Mesenteric fat pad (tissue), 1 donor: ENCODE measurements at regions not wholly inside any gene's neighbourhood (a gene's known extent, or its start where the extent isn't known, plus 50 kb on each side); places are given as distances from the start of the nearest gene placed in this dataset.

Experiments used
- DNase-seq: peaks from one replicate; pipeline ENCODE4 v3.0.0-alpha.2; 2020; ENCODE audit warnings: low spot score
- donor health status: DM: yes; HTN: yes; CAD: no.

DNA sequence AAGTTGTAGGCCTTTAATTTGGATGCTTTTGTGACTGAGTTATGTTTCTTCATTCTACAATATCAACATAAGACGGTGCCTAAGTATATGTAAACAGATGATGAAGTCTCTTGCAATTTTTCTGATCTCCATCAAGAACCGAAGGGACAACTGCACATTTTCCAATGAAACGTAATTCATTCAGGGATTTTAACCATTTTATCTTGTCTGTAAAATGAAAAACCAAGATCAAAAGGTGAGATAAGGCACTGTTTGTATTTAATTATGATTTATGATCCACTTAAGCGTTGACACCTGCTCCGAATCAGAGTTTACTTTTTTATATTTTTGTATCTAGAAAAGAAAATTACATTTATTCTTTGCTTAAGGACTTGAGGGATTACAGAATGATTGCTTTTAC lies 556.8 kb upstream of the ARGLU1 start:
- no peak for DNase-seq

DNA sequence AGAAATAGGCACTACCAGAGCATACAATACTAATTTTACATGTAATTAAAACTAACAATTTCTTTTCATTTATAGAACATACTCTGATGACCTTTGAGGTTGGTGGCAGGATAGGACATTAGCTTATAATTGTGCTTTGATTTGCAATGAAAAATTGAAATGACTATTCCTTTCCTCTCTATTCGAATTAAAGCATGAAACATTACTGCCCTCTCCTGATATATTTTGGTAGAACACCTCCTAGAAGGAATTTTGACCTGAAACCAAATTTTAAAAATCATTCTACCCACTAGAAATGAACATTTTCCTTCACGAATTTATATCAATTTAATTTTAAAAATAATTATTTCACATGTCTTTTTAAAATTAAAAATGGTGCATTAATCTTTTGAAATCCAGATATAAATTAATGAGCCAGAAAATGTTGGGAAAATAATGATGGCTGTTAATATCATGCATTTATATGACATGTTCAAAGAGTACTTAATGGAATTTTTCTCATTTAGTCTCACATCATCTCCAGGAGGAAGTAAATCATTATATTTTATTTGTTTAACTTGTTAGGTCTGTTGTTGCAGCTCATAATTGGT lies 556.3 kb upstream of the ARGLU1 start:
- DNase-seq = no peak

DNA sequence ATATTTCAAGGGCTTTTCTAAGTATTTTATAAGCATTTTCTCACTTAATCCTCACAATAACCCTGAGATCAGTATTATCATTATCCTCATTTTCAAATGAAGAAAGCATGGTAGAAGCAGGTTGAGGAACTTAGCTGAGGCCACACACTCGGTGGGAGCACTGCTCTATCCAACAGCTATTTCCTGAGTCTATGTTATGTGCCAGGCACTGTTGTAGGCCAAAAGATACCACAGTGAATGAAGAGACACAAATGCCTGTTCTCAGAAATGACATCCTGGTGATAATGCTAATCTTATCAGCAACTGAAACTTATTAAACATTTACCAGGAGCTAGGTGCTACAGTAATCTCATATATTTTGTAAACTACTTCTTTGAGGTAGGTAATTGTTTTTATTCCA lies 553.9 kb upstream of the ARGLU1 start:
- no peak for DNase-seq

DNA sequence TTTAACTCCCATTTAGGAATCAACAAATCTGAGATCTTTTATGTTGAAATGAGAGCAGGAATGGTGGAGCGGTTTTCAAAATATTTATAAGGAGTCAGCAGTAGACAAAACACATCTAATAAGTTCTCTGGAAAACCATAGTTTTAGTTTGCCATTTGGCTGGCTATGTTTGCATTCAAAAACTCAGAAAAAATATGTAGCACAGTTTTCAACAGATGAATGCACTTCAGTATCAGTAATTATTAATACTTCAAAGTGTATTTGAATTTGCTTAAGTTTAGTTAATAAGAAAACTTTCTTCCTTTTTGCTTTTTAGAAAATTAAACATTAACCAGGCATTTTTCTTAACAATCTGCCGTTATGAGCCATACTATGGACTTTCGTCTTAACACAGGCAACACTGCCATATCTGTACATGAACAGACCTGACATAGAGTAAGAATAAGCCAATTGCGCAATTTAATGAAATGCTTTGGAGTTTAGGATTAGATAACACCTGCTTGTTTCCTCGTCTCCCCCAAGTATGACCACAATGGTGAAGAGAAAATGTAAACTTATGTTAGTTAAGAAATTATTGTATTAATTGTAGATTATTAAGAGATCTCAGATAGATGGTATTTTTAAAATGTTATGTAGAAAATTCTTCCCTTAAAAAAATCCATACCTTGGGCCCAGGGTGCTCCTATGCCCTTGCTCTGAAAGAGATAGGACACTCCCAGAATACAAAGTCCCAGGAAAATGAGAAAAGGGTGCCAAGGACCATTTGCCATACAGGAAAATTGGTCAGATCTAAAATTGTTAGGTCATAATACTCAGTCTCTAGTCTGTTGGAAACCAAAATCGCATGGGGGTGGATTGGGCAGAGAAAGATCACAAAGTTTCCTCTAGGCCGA lies 552.3 kb upstream of the ARGLU1 start:
- no peak for DNase-seq

DNA sequence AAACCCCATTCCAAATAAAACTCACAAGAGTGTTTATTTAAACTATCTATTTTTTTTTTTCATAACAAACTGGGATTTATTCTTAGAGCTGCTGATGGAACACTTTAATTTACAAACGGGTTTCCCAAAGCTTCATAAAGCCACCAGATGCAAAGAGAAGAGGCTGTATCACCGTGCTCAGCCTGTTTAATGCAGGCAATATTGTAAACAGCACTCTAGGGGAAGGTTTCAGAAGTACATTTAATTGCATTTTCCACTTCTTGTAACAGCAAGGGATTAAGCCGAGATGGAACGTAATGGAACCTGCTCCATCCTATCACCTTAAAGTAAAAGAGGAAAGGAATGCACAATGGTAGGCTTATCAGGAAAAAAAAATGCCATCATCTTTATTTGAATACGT lies 550.6 kb upstream of the ARGLU1 start:
- no peak for DNase-seq

DNA sequence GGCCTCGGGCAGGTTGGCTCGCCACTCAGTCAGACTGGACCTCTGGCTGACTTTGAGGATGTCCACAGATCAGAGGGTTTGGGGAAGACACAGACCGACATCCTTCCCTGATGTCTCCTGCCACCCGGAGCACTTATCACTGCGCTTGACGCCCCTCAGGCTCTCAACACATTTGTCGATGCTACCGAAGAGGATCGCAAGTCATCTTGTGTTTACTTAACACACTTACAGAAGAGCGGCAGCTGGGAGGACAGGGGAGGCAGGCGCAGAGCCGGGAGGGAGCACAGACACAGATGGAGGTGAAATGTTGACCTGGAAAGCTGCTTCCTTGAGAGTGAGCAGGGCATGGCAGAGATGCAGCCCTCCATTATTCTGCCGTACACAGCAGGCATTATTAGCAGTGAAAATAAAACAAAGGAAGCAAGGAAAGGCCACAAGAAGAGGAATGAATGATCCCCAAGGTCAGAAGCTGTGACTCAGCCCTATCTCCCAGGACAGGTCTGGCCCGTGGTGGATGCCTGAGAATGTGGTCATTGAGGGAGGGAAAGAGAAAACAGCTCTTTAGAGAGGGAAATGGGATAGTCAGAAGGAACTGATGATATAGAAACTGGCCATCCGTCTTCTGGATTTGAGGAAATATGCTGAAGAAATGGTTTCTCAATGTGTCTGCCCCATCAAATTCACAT lies 549.5 kb upstream of the ARGLU1 start:
- DNase-seq = no peak

DNA sequence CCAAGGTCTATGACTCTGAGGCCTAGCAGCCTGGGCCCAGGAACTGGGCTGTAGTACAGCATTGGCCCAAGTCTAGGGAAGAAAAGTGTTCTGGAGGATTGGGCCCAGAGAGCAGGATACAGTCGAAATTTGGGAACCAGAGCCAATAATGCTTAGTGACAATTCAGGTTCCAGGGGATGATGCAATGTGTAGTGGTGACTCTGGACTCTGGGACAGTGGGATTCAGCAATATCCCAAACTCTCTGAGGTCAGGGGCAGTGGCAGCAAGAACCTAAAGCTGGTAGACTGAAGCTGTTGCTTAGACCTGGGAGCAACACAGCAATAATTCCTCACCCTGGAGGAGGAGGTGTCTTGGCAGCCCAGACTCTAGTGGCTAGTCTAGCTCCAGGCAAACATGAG lies 545.5 kb upstream of the ARGLU1 start:
- no peak for DNase-seq

DNA sequence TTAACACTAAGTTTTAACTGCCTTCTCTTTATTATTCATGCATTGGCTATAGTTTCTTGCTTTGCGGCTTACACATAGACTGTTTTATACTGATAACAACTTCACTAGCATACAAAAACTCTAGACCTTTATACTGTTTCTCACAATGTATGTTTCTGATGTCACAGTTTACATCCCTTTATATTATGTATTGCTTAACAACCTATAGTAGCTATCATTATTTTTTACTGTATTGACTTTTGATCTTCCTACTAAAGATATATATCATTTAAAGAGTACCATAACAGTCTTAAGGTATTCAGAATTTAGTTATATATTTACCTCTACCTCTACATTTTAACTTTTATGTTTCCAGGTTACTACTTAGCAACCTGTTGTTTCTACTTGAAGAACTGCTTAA lies 543.3 kb upstream of the ARGLU1 start:
- no peak for DNase-seq

DNA sequence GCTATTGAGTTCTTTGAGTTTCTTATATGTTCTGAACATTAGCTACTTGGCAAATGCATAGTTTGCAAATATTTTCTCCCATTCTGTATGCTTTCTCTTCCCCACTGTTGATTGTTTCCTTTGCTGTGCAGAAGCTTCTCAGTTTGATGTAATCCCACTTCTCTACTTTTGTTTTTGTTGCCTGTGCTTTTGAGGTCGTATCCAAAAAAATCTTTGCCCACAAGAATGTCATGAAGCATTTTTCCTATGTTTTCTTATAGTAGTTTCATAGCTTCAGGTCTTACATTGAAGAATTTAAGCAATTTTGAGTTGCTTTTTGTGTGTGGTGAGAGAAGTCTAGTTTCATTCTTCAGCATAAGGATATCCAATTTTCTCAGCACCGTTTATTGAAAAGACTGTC lies 536.7 kb upstream of the ARGLU1 start:
- DNase-seq = no peak

DNA sequence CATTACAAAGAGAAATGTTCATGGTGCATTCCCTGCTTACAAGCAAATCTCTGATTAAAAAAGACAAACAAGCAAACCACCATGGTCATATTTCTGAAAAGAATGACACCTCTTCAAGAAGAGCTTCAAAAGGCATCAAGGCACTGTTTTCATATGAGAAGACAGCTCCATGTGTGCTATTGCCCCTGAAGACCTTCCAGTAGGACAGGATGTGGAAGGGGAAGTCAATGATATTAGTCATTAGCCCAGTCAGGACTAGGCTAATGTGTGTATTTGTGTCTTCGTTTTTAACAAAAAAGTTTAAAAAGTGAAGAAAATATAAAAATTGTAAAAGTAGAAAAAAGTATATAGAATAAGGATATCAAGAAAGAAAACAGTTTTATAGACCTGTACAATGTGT lies 534.7 kb upstream of the ARGLU1 start:
- no peak for DNase-seq

DNA sequence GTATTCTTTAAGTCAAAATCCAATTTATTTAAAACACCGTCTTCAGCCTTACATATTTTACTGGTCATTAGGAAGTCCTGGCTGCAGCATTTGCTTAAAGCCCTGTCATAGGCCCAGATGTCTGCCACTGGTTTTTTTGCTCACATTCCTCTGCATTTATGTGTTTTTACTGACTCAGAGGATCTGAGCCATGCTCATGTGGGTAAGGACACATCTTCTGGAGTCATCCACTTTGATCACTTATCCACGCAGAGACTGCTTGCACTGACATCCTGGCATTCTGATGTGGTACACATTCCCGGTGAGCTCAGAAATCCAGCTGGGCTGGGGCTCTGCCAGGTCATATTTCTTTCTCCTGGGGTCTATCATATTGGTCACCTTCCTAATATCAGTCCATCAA lies 531.7 kb upstream of the ARGLU1 start:
- no peak for DNase-seq

DNA sequence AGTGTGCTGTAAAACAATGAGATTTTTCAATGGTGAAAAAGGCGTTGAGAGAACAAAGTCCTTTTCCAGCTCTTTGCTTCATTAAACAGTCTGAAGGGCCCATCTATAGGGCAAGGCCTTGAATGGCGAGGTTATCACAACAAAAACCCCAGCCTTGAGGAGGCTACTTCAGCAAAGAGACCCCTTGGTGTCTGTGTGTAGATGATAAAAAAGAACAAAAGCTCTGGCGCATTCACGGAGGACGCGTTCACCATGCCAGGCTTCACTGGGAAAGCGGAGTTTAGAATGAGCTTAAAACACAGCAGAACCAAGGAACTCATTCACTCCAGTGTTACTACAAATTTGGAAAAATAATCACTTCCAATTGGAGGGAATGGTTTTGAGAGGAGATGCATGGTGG lies 530.0 kb upstream of the ARGLU1 start:
- DNase-seq = no peak

DNA sequence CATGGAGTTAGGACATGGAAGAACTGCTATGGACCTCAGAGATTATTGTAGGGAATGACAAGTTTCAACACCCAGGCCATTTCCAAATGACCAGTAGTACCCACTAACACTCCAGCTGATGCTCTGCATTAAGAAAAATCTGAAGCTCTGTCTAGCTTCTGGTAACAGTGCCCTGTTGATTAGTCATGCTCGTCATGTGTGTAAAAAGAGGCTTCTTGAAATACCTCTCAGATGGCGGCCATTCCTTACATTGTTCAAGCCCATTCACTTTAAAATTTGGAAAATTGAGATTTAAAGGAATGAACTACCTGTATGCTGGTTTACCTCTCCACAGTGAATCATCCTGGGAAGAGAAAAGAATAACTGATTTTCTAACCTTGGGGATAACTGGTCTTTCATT lies 527.9 kb upstream of the ARGLU1 start:
- DNase-seq = no peak

DNA sequence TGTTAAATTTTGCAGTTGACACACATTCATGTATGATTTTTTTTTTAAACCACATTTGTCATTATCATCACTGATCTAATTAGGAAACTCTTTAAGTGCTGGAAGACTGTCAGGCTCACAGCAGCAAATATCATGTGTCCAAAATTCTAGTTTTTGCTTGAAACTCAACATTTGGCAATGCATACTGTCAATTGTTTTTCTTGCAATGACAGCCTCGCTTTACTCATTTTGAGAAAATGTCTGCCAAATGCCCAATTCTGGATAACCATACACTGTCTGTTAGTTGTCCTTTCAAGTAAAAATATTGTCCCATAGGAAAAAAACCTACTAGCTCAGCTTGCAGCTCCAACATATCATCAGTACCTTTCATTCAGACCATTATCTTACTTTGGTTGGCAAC lies 523.9 kb upstream of the ARGLU1 start:
- no peak for DNase-seq

DNA sequence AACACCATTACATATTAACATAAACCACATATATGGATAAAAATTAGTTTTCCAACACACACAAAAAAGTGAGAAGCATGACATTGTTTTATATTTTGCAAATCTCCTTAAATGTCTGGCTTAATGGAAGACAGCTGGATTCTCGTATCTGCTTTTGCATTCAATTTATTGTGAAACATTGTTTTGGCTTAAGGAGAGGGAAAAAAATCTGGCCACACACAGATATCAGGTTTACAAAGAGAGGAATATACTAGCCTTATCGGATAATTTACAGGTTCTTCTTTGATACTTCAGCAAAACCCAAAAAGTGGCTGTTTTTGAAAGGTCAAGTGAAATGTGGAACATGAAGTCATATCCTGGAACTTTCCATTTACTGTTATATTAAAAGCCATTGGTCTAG lies 523.5 kb upstream of the ARGLU1 start:
- DNase-seq = no peak

DNA sequence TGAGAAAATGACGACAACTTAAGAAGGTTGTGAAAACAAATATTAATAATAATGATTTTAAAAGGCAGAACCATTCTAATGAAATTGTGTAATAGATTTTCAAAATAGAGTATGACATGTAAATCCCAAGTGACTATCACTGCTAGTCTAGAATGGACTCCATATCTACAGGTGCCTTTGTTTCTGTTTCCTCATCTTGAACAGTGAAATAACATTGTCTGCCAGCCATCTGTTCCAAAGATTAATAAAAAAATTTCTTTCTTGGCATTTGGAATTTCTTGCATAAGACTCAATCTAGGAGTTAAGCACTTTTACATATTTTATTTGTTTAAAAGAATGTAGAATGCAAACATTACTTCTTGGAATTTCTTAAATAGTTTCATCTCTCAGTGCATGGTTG lies 520.1 kb upstream of the ARGLU1 start:
- DNase-seq = no peak

DNA sequence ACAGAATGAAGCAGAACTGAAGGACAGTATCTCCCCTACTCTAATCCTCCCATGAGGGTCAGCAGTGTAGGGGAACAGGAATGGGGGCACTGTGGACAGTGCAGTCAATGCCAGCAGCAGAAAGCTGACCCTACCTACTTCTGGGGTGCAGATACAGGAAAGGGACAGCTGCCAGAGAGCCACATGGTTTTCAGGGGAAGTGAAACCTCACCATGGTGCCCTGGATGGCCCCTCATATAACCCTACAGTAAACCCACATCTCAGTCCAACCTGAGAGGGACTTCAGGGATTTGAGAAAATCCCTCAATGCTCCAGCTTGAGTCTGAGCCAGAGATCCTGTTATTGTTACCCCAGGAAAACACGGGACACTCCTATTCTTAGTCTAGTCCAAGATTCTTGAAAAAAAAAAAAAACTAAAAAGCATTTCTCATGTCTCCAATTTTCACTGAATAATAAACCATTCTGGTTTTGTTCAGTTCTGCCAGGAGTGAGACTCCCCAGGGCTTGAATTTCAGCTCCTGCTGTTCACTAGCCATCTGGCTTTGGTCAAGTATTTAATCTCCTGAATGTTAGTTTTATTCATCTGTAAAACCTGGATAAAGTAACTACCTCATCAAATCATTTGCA lies 511.6 kb upstream of the ARGLU1 start:
- no peak for DNase-seq

DNA sequence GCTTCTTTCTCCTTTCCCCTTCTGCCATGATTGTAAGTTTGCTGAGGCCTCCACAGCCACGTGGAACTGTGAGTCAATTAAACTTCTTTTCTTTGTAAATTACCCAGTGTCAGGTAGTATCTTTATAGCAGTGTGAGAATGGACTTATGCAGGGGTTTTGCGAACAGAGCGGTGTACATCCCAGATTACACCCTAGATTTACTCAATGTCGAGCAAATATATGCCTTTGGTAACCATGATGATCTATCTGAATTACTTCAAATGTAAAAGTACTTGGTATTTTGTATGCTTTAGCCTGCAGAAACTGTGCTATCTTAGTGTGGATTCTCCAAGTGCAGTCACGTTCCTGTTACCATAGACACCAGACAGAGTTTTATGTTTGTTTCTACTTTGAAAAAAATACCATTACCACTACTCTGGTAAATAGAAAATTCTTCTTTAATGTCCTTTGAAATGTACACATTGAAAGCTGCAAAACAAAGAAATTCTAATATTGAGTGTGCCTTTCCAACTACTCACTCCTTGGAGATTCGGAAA lies 510.4 kb upstream of the ARGLU1 start:
- no peak for DNase-seq

DNA sequence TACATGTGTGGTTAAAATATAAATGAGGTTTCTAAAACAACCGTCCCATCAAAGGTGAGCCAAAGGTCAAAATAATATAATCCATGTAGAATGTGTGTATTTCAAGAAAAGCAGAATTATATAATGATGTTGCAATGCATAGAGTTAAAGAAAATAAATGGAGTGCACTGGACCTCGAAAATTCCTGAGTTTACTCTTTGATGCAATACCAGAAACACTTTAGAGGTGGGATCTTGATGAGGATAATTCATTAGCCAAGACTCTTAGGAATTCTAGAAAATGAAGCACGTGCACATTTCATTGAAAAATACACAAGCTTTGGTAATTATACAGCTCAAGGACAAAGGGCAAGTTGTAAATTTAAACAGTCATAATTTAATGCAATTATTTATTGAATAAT lies 508.9 kb upstream of the ARGLU1 start:
- no peak for DNase-seq

DNA sequence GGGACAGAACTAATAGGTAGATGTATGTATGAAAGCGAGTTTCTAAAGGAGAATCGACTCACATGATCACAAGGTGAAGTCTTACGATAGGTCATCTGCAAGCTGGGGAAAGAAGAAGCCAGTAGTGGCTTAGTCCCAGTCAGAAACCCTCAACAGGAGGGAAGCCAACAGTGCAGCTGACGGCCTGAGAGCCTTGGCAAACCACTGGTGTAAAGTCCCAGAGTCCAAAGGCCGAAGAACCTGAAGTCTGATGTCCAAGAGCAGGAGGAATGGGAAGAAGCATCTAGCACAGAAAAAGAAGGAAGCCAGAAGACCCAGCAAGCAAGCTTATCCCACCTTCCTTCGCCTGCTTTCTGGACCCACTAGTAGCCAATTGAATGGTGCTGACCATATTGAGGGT lies 507.6 kb upstream of the ARGLU1 start:
- no peak for DNase-seq

DNA sequence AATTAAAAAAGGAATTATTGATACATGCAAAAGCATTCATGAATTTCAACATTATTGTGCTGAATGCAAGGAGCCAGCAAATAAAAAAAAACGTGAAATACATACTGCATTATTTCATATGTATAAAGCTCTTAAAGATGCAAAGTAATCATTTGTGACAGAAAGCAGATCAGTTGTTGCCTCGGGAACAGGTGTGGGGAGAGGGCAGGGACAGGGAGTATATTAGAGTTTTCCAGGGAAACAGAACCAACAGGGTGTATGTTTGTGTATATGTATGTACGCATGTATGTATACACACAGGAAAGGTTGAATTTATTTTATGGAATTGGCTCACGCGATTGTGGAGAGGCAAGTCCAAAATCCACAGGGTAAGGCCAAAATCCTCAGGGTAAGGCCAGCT lies 502.9 kb upstream of the ARGLU1 start:
- DNase-seq = no peak
